ENCODE measurements at regions not wholly inside any gene's neighbourhood (a gene's known extent, or its start where the extent isn't known, plus 50 kb on each side); places are given as distances from the start of the nearest gene placed in this dataset.

- no peaks in the 10 kb centered on the region for H3K79me2 ChIP-seq (ENCODE audit: control insufficient read depth, insufficient read depth, low read length)
- no peaks in the 10 kb centered on the region for H3K4me1 ChIP-seq (ENCODE audit: control insufficient read depth, extremely low read depth, insufficient read depth, low read length)
- dilution Hi-C loops (cut with MboI; ENCODE audit: extremely low pct_ligation_motif_present, low sequenced_read_pairs) = no loop called here
- no peak for FAIRE-seq
- no peak overlapping the region for H2AFZ ChIP-seq (ENCODE audit: control insufficient read depth, low read length)
- H3K9ac ChIP-seq (ENCODE audit: control insufficient read depth, extremely low read depth, insufficient read depth, low read length) = no peak overlapping the region
- no peaks in the 10 kb centered on the region for H3K9me3 ChIP-seq (ENCODE audit: control insufficient read depth, low read depth, low read length)
- TF ChIP-seq EZH2 (IDR thresholded peaks at IDR 0.05; ENCODE audit: low read length) (no peak), CTCF (optimal IDR thresholded peaks at IDR 0.05 in 1 of 3, IDR thresholded peaks at IDR 0.05 in 1 of 3, conservative IDR thresholded peaks at IDR 0.05 in 1 of 3; ENCODE audit: extremely low read depth in 1 of 3, insufficient read depth in 2 of 3, low read length in 3 of 3) (no peak)
- H3K4me3 ChIP-seq (ENCODE audit: control insufficient read depth in 2 of 3, extremely low read depth in 1 of 3, insufficient read depth in 2 of 3, low read depth in 1 of 3, low read length in 3 of 3) = no peak overlapping the region
- H4K20me1 ChIP-seq (ENCODE audit: control insufficient read depth, extremely low read depth, insufficient read depth, low read length) = no peaks in the 10 kb centered on the region
- no peak overlapping the region for H3K27ac ChIP-seq (ENCODE audit: control insufficient read depth, insufficient read depth, low read length)
- DNase-seq (ENCODE audit: low read depth, low spot score) = no peak
- no peaks in the 10 kb centered on the region for H3K9me1 ChIP-seq (ENCODE audit: control insufficient read depth, extremely low read depth, insufficient read depth, low read length)
- no peaks in the 10 kb centered on the region for H3K36me3 ChIP-seq (ENCODE audit: control insufficient read depth in 2 of 2, extremely low read depth in 1 of 2, insufficient read depth in 2 of 2, low read length in 2 of 2)
- no peaks in the 10 kb centered on the region for H3K27me3 ChIP-seq (ENCODE audit: control insufficient read depth, extremely low read depth, insufficient read depth, low read length)
- no peak overlapping the region for H3K4me2 ChIP-seq (ENCODE audit: control insufficient read depth, extremely low read depth, insufficient read depth, low read depth, low read length)
These were observed 73.3 kb downstream of the OLFM4 start for GRCh38 chr13:53101883-53102282.

GRCh38 chr13:53104136-53104535, 75.5 kb downstream of the OLFM4 start:
- Histone ChIP-seq H3K9me1 (ENCODE audit: control insufficient read depth, extremely low read depth, insufficient read depth, low read length) (no peaks in the 10 kb centered on the region), H3K27ac (ENCODE audit: control insufficient read depth, insufficient read depth, low read length) (no peak overlapping the region), H3K4me1 (ENCODE audit: control insufficient read depth, extremely low read depth, insufficient read depth, low read length) (no peaks in the 10 kb centered on the region), H3K79me2 (ENCODE audit: control insufficient read depth, insufficient read depth, low read length) (no peaks in the 10 kb centered on the region), H2AFZ (ENCODE audit: control insufficient read depth, low read length) (no peak overlapping the region), H3K9me3 (ENCODE audit: control insufficient read depth, low read depth, low read length) (no peaks in the 10 kb centered on the region), H3K36me3 (ENCODE audit: control insufficient read depth in 2 of 2, extremely low read depth in 1 of 2, insufficient read depth in 2 of 2, low read length in 2 of 2) (no peaks in the 10 kb centered on the region), H3K4me2 (ENCODE audit: control insufficient read depth, extremely low read depth, insufficient read depth, low read depth, low read length) (no peak overlapping the region), H3K27me3 (ENCODE audit: control insufficient read depth, extremely low read depth, insufficient read depth, low read length) (no peaks in the 10 kb centered on the region), H4K20me1 (ENCODE audit: control insufficient read depth, extremely low read depth, insufficient read depth, low read length) (no peaks in the 10 kb centered on the region), H3K9ac (ENCODE audit: control insufficient read depth, extremely low read depth, insufficient read depth, low read length) (no peak overlapping the region), H3K4me3 (ENCODE audit: control insufficient read depth in 2 of 3, extremely low read depth in 1 of 3, insufficient read depth in 2 of 3, low read depth in 1 of 3, low read length in 3 of 3) (no peak overlapping the region)
- dilution Hi-C loops (cut with MboI; ENCODE audit: extremely low pct_ligation_motif_present, low sequenced_read_pairs) = no loop called here
- no peak for TF ChIP-seq CTCF (optimal IDR thresholded peaks at IDR 0.05 in 1 of 3, IDR thresholded peaks at IDR 0.05 in 1 of 3, conservative IDR thresholded peaks at IDR 0.05 in 1 of 3; ENCODE audit: extremely low read depth in 1 of 3, insufficient read depth in 2 of 3, low read length in 3 of 3)
- TF ChIP-seq EZH2 (IDR thresholded peaks at IDR 0.05; ENCODE audit: low read length) = no peak
- no peak for DNase-seq (ENCODE audit: low read depth, low spot score)
- FAIRE-seq = no peak
